Lower leg skin (tissue), 3 donors: ENCODE measurements at regions not wholly inside any gene's neighbourhood (a gene's known extent, or its start where the extent isn't known, plus 50 kb on each side); places are given as distances from the start of the nearest gene placed in this dataset.

Source experiments
- CTCF ChIP-seq, 3 donors: fragments of 450-650 bp; IDR thresholded peaks; one replicate each; pipeline ENCODE4 v1.5.1; 2016; ENCODE audit warnings: antibody characterized with exemption in 3 of 3, mild to moderate bottlenecking in 3 of 3, moderate library complexity in 2 of 3
- POLR2A ChIP-seq, 2 donors: fragments of 450-650 bp; IDR thresholded peaks; one replicate each; pipeline ENCODE4 v1.6.1; 2016 to 2017; ENCODE audit warnings: antibody characterized with exemption in 2 of 2, mild to moderate bottlenecking in 1 of 2, moderate library complexity in 1 of 2

GRCh38 chr5:173823721-173824567, 64.2 kb upstream of the CPEB4 start:
- TF ChIP-seq CTCF (IDR thresholded peaks at IDR 0.05) (no peak), POLR2A (IDR thresholded peaks at IDR 0.05) (no peak)
